ENCODE measurements at regions not wholly inside any gene's neighbourhood (a gene's known extent, or its start where the extent isn't known, plus 50 kb on each side); places are given as distances from the start of the nearest gene placed in this dataset.
"Not testable (repeated sequence)": the region's sequence is repeated elsewhere in the genome, so short reads cannot be mapped to it uniquely, and the experiment has no call there.

DNA sequence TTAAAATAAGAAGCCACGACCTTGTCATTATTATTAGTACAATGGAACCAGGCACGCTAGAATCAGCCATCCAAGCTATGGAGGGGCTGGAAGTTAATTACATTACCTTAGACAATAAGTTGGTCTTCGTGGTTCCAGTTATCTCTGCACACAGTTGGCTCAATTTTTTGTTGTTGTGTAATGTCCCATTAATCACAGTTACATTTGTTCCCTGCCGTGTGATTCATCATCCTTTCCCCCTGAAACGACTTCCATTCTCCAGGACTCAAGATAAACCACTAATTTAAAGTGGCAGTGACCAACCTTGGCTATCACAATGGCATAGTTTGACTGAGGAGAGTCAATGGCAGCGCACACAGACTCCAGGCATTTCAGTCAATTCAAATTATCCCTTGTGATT is 905.0 kb downstream of the RAB28 start:
- no peak for DNase-seq (ENCODE audit: low read depth)

DNA sequence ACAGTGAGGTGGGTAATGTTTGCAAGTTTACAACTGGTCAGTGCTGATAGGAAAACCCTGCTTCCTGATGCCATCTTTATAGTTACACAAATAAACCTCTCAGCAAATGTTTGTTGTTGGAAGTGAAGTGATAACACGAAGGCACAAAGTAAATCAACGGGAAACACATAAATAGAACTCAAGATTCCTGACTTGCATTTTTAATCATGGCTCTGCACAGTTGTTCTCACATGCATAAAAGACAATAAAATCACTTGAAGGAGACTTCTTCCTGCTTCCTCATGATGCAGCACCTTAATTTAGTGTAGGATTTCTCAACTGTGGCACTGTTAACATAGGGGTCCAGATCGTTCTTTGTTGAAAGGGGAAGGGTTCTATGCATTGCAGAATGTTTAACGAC is 907.7 kb downstream of the RAB28 start:
- DNase-seq (ENCODE audit: low read depth), result no peak

DNA sequence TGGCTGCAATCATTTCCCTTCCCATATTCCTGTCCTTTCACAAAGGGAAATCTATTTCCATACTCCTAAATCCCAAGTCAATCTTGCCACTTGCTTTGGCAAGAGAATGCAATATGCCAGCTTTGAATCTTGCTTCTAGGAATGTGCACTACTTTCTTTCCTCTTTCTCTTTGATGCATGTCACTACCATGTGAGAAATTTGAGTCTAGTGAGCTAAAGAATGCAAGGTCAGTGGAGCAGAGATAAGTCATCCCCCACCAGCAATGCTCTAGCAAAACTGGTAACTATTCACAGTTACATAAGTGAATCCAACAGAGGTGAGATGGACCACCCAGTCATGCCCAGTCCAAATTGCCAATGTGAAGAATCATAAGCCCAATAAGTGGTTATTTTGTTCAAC is 910.4 kb downstream of the RAB28 start:
- no peak for DNase-seq (ENCODE audit: low read depth)

DNA sequence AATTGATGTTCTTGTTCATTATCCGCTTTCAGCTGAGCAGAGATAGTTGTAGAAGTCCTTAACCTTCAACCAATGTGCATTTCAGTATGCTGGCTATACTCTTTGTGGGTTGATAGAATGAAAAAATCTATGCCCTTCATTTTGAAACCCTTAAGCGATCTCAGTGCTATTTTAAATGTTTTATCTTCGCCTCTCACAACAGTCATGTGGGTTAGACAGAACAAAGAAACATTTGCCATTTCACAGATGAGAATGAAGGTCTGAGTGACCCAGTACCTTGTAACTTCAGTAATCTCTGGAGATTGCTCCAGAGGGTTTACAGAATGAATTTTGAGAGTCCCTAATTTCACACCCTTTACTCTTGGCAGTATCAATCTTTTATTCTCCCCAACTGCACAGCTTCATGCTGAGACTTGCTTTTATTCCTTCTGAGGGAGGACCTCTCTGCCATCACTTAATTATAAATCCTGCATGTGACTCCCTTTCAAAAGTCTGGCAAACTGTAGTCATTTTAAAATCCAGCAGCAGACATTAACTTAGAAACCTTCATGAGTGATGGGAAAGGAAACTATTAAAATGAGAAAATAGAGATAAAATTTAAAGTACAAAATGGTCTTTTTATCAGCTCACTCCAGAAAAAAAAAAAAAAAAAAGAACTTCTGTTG is 921.5 kb downstream of the RAB28 start:
- DNase-seq (ENCODE audit: low read depth), result no peak

DNA sequence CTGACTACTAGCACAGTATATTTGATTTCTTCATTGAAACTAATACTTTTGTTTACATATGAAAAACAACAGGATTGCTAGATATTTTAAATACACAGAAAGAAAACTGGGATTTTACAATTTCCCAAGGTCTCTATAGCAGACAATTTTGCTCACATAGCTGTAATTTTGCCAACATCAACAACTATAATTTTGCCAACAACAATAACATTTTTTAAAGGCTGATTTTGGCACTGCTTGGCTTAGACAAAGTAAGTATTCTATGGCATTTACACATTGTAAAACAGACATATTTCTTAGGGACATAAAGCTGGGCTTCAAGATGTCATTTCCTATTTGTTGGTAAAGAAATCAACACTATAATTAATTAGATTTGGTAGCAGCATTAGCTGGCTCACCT is 922.1 kb downstream of the RAB28 start:
- no peak for DNase-seq (ENCODE audit: low read depth)

DNA sequence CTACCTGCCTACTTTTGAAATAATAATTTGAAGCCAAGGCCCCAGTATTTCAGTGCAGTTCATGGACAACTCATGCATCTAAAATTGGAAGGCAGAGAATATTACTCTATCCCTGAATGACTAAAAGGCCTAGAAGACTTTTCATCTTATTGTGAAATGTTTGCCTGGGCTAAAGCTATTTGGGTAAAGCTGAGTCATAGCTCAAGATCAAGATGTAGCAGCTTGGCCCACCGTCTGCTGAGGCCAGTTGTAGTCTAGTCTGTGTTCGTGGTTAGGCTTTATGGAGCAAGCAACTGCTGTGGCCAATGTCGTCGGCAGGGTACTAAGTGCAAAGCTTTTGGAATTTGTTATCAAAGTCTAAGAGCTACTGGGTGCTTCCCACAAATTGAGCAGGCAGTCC is 929.1 kb downstream of the RAB28 start:
- DNase-seq (ENCODE audit: low read depth), result no peak

DNA sequence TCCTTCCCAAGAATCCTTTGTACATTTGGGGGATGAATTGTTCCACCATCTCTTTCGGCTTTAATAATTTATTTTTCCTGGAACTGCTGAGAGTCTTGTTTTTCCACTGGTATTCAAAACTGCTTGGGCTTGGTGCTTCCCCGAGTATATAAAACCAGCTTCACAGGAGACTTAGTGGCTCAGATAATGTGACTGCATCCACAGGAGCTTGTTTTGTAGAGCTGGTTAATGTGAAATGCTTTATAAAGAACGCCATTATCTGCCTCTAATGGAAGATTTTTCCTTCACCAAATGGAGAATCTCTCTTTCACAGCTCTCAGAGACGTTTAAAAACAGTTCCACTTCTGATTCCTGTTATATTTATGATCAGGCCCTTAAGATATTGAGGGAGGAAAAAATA is 935.5 kb downstream of the RAB28 start:
- no peak for DNase-seq (ENCODE audit: low read depth)

DNA sequence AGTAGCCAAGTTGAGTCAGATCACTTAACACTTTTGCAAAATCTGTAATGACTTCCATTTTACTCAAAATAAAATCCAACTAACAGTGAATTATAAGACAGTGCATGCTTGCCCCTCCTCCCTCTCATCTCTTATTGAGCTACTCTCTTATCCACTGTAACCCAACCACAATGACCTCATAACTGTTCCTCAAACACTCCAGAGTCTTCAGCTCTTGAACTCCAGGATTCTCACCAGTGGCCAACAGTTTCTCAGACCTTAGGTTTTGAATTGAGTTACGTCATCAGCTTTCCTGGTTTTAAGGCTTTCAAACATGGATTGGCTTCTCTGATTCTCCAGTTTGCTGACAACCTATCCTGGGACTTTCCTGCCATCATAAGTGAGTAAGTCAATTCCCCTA is 938.3 kb downstream of the RAB28 start:
- no peak for DNase-seq (ENCODE audit: low read depth)

DNA sequence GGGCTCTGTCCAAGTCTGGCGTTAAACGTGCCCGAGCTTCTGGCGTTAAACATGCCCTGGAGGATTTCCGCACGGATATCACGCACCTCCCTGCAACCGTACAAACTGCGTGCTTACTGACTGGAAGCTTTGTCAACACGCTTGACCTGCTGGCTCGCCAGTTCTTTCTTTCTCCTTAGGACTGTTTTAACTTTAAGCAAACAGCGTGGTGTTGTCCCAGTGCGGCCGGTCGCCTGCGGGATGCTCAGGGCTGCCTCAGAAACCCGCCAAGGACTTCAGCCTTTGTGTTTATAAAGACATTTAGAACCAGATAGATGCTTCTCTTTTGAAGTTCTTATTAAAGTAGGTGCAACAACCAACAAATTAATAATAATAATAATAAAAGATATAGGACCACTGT is 946.0 kb downstream of the RAB28 start:
- DNase-seq (ENCODE audit: low read depth), result no peak

DNA sequence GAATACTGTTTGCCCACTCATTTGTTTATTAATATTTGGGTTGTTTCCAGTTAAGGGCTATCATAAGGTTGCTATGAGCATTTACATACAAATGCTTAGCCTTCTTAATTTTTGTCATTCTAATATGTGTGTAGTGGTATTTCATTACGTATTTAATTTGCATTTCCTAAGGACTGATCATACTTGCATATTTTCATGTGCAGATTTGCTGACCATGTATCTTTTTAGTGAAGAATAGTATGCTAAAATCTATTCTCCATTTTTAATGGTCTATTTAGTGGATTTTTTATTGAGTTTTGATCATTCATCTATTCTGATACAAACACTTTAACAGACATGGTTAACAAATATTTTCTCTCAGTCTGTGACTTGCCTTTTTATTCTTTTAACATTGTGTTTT is 949.5 kb downstream of the RAB28 start:
- no peak for DNase-seq (ENCODE audit: low read depth)

DNA sequence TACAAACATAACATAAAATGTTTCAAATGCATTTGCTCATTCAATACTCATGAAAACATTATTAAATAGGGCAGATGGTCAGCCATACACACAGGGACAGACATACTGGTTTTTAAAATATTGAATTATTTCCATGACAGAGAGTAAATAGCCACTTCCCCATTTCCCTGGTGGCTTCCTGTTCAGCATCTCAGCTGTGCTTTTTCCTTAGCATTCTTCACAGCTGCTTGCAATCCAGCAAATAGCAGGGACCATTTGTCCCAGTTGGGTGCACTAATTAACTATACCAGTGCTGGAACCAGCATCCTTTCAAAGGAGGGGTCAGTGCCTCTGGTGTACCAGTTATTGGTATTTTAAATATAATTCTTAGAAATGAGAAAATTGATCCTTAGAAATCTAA is 964.7 kb downstream of the RAB28 start:
- no peak for DNase-seq (ENCODE audit: low read depth)

DNA sequence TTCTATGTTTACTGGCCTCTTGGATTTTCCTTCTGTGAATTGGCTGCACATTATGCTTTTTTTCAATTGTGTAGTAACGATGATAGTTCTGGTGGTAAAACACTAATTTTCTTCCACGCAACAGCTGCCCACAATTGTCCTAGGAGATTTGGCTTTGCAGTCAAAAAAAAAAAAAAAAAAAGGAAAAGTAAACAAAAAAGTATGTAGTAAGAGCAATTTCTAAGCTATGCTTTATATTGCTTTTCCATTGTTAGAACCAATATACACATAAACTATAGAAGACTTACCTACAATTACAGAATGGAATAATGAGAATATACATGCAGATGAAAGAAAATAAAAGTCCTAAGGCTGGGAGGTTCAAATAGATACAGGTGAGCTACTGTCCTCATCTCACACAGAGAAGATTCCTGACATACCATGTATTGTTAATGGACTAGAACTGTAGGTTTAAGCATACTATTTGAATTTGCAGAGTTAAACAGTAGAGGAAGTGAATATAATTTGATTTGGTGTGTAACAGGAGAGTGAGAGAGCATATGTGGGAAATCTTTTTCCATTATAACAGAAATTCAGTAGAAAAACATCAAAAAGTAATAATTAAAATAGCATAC is 976.2 kb downstream of the RAB28 start:
- no peak for DNase-seq (ENCODE audit: low read depth)

DNA sequence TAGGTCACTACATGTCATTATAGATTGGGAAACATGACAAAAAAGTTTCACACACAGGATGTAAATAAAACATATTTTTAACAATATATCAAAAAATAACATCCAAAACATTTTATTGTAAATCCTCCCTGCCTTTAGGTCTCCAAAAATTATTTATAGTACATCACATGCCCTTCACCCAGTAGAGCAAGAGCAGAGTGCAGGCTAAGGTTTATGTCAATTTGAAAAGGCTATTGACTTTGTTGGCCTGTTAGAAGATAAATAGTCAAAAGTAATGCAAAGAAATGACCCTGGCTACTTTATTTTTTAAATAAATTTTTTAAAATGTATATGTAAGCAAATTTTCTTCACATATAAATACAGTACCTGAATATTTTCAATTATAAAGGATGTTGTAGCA is 983.7 kb downstream of the RAB28 start:
- no peak for DNase-seq (ENCODE audit: low read depth)

DNA sequence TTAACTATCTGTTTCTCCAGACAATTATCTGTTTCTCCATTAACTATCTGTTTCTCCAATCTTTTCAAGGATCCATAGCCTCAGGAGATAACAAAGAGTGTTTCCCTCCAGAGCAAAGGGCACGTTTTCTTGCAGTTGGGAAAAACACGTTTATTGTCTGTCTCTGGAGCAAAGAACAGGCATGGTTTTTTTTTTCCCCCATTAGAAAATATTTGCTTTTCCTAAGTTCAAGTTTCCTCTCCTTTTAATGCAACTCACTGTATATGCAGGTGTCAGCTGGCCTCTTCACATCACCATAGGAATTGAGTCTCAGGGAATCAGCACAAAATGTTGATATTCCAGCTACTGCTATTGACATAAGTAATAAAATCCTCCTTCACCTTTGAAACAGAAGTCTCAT is 984.4 kb downstream of the RAB28 start:
- no peak for DNase-seq (ENCODE audit: low read depth)

DNA sequence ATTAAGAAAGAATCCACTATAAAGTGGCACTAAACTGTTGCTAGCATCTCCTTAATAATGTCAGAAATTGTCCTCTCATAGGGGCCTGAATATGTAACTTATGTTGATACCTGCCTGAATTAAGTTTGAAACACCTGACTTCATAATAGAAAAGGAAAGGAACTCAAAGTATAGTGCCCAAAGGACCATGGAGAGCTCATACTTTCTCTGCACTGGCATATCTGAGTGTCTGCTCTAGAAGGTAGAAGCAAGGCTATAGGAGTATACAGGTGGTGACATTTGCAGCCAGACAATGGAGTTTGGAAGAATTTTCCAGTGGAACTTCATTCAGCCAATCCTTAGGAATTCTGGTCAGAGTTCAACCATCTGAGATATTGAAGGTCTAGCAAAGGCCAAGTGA is 988.9 kb downstream of the RAB28 start:
- no peak for DNase-seq (ENCODE audit: low read depth)

DNA sequence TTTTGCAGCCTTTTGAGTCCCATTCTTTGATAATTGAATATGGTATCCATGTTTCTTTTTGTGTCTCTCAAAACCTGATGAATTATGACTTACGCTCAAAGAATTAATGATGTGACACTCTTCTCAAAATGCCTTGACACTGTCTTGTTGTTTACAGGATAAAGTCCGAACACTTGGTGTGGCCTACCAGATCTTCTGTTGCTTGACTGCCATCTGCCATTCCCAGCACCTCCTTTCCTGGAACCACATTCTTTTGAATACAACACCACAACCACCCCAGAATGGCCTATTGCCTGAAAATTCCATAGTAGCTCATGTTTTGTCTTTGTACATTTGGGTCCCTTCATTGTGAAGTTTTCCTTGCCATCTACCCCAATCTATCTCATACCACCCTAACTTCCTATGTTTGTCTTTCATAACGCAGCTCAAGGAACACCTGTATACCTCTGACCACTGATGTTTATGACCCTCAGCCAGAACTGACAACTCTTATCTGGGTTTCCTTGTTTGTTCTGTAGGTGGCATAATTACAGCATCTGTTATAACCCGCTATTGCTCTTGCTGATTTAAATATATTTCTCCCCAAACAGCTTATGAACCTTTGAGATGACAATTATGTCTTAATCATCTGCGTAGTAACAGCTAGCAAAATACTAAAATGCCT is 991.3 kb downstream of the RAB28 start:
- no peak for DNase-seq (ENCODE audit: low read depth)

DNA sequence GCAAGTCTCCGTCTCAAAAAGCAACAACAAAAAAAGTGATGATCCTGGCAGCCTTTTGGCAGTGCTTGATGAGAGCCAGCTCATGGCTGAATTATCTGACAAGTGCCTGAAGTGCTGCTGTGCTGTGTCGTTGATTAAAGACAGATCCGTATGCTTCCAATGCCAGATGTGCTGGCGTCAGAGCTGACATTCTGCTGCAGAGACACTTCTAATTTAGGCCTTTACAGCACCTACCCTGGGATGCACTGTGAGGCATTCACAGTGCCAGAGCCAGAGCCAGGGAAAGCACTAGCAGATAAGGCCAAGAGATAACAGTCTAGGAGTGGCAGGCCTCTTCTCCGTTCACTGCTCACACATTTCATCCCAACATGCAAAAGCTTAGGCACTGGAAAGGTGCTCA is 995.5 kb downstream of the RAB28 start:
- DNase-seq (ENCODE audit: low read depth), result no peak

DNA sequence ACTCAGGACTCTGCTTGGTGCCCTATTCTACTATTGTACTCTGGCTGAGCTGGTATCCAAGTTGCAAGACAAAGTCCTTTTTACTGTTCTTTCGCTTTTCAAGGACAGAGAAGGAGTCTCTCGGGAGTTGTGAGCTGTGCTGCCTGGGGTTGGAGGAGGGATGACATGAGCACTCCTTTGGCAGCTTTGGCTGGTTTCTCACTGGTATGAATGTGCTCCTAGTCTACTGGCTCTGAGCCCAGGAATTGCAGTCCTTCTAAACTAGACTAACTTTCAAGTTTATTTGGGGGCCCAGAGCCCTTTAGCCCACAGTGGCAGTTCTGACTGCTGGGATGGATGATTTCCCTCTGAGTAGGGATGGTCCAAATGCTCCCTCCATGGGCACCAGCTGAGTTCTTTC is 997.1 kb downstream of the RAB28 start:
- no peak for DNase-seq (ENCODE audit: low read depth)

DNA sequence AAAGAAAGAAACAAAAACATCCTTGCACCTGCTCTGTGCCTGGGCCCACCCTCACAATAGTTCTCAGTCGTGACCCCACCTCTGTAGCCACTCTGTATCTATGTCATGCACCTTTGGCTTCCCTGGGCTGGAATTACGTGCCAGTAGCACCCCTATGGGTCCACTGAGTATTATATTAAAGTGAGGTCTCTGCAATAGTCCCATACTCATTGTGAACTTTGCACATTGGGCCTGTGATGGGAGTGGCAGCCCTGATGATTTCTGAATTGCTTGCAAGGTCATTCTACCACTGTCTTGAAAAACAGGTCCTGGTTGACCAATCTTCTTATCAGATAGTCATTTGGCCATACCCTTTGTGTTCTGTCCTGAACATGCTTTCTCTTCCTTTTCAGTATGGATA is 1012.1 kb downstream of the RAB28 start:
- DNase-seq (ENCODE audit: low read depth), result no peak

DNA sequence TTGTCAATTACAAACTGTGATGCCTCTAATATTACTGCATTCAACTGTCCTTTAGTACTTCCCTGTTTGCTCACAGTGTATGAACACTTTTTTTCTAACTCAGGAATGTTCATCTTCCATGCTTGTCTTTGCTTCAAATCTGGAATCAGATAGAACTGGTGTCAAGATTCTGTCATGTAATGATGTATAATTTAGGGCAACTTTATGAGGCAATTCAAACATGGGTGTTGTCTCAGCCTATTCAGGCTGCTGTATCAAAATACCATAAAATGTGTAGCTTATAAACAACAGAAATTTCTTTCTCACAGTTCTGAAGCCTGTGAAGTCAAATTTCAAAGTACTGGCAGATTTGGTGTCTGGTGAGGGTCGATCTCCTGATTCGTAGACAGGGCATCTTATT is 1012.9 kb downstream of the RAB28 start:
- DNase-seq (ENCODE audit: low read depth), result no peak

DNA sequence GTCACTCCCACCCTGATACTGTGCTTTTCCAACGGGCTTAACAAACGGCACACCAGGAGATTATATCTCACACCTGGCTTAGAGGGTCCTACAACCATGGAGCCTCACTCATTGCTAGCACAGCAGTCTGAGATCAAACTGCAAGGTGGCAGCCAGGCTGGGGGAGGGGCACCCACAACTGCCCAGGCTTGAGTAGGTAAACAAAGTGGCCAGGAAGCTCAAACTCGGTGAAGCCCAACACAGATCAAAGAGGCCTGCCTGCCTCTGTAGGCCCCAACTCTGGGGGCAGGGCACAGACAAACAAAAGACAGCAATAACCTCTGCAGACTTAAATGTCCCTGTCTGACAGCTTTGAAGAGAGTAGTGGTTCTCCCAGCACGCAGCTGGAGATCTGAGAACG is 1022.6 kb downstream of the RAB28 start:
- DNase-seq (ENCODE audit: low read depth), result not testable (repeated sequence)

DNA sequence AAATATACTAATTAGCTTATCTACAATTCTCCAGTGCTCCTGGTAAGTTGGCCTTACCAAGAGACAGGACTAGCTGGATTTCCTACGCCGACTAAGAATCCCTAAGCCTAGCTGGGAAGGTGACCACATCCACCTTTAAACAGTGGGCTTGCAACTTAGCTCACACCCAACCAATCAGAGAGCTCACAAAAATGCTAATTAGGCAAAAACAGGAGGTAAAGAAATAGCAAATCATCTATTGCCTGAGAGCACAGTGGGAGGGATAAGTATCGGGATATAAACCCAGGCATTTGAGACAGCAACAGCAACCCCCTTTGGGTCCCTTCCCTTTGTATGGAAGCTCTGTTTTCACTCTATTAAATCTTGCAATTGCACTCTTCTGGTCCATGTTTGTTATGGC is 1025.0 kb downstream of the RAB28 start:
- no peak for DNase-seq (ENCODE audit: low read depth)

DNA sequence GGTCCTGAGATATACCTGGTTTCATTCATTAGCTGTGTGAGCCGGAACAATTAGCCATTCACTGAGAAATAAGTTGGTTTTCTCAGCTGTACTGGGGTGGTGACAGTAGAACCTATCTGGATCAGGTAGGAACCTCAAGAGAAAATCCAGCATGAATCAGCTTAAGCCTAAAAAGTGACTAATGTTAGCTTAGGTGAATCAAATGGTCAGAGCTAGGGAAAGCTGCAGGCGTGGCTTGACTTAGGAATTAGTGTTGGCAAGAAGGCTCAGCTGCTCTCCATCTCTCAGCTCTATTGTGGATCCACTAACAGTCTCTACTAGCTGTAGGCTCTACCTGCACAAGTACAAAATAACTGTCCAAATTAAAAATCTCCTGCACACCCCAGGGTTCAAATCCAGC is 1025.5 kb downstream of the RAB28 start:
- DNase-seq (ENCODE audit: low read depth), result no peak

DNA sequence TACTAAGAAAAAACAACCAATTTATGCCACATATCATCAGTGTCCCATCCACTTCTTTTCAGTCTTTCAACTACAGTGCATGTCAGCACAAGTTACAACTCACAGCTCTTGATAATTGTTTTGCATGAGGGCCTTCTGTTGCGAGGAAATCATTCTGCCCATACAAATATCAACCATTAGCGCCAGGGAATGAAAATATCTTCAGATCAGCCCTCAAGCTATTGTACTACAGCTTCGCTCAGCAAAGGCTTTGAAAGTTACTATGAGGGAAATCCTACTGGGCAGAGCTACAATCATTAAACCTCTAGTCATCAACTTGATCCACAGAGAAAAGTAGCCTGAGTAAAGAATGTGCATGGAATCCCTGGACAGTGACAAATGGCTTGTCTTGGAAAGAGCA is 1023.6 kb upstream of the HS3ST1 start:
- DNase-seq (ENCODE audit: low read depth), result no peak
